ENCODE measurements at regions not wholly inside any gene's neighbourhood (a gene's known extent, or its start where the extent isn't known, plus 50 kb on each side); places are given as distances from the start of the nearest gene placed in this dataset.
"Not testable (repeated sequence)": the region's sequence is repeated elsewhere in the genome, so short reads cannot be mapped to it uniquely, and the experiment has no call there.

- not testable (repeated sequence) for DNase-seq
Observed at GRCh38 chr7:106713452-106713851, 52.5 kb upstream of the CCDC71L start.

- peak; percentile 70 for DNase-seq
Observed at GRCh38 chr7:106714590-106715442, 53.9 kb upstream of the CCDC71L start.

- DNase-seq, result no peak
Observed at GRCh38 chr7:106715730-106716129, 54.8 kb upstream of the CCDC71L start.

- peak; percentile 6 for DNase-seq
Observed at GRCh38 chr7:106717254-106717954, 56.4 kb upstream of the CCDC71L start.

GRCh38 chr7:106717955-106718871, 57.3 kb upstream of the CCDC71L start:
- peak; percentile 99 for DNase-seq

- DNase-seq, result no peak
Observed at GRCh38 chr7:106720641-106721040, 59.7 kb upstream of the CCDC71L start.

- DNase-seq, result no peak
Observed at GRCh38 chr7:106721816-106722785, 61.1 kb upstream of the CCDC71L start.

- no peak for DNase-seq
Observed at GRCh38 chr7:106723398-106723797, 62.4 kb upstream of the CCDC71L start.

- no peak for DNase-seq
Observed at GRCh38 chr7:106729720-106730385, 68.9 kb upstream of the CCDC71L start.

GRCh38 chr7:106731187-106731586, 70.2 kb upstream of the CCDC71L start:
- DNase-seq, result no peak

- no peak for DNase-seq
Observed at GRCh38 chr7:106731646-106732444, 70.9 kb upstream of the CCDC71L start.

- DNase-seq, result no peak
Observed at GRCh38 chr7:106735637-106736036, 74.7 kb upstream of the CCDC71L start.

GRCh38 chr7:106736123-106736507, 75.2 kb upstream of the CCDC71L start:
- DNase-seq, result no peak

- DNase-seq, result peak; percentile 81
Observed at GRCh38 chr7:106736508-106737201, 75.7 kb upstream of the CCDC71L start.

- DNase-seq, result peak; percentile 49
Observed at GRCh38 chr7:106737202-106737562, 76.2 kb upstream of the CCDC71L start.

GRCh38 chr7:106740806-106741205, 79.8 kb upstream of the CCDC71L start:
- DNase-seq, result no peak

GRCh38 chr7:106744563-106745091, 83.7 kb upstream of the CCDC71L start:
- DNase-seq, result no peak

- DNase-seq, result not testable (repeated sequence)
Observed at GRCh38 chr7:106747301-106747700, 86.3 kb upstream of the CCDC71L start.

GRCh38 chr7:106747804-106748203, 86.8 kb upstream of the CCDC71L start:
- DNase-seq, result no peak

GRCh38 chr7:106749165-106749564, 88.2 kb upstream of the CCDC71L start:
- DNase-seq, result no peak
